ENCODE measurements at regions not wholly inside any gene's neighbourhood (a gene's known extent, or its start where the extent isn't known, plus 50 kb on each side); places are given as distances from the start of the nearest gene placed in this dataset.

DNA sequence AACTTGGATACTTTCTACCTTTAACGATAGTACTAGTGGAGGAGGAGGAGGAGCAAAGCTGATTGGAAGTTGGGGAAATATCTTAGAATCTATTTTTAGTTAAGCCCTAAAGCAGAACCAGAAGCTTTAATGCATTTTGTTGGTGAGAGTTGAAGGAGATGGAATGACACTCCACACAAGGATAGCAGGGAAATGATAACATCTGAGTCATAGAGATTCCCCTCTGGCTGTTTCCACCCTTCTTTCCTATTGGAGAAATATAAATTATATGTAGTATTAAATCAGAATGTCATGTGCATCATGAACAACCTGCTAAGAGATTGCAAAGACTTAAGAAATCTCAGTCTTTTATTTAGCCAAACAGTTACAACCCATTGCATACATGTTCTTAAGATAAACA, 1357.7 kb downstream of the NCAM2 start:
- TF ChIP-seq, protein P1, sequence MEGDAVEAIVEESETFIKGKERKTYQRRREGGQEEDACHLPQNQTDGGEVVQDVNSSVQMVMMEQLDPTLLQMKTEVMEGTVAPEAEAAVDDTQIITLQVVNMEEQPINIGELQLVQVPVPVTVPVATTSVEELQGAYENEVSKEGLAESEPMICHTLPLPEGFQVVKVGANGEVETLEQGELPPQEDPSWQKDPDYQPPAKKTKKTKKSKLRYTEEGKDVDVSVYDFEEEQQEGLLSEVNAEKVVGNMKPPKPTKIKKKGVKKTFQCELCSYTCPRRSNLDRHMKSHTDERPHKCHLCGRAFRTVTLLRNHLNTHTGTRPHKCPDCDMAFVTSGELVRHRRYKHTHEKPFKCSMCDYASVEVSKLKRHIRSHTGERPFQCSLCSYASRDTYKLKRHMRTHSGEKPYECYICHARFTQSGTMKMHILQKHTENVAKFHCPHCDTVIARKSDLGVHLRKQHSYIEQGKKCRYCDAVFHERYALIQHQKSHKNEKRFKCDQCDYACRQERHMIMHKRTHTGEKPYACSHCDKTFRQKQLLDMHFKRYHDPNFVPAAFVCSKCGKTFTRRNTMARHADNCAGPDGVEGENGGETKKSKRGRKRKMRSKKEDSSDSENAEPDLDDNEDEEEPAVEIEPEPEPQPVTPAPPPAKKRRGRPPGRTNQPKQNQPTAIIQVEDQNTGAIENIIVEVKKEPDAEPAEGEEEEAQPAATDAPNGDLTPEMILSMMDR (IDR thresholded peaks at IDR 0.05): no peak
- TF ChIP-seq ZFX (IDR thresholded peaks at IDR 0.05; ENCODE audit: borderline replicate concordance): no peak

Data from 22Rv1 (cell line).